Liver (tissue), 3 donors: ENCODE measurements at regions not wholly inside any gene's neighbourhood (a gene's known extent, or its start where the extent isn't known, plus 50 kb on each side); places are given as distances from the start of the nearest gene placed in this dataset.

ENCODE experiments used
- CTCF ChIP-seq: fragments of 150-350 bp; IDR thresholded peaks from 2 replicates; pipeline ENCODE4 v1.5.1; 2017; ENCODE audit warnings: improper control_type of control experiment, low read depth, low read length; ENCODE audit not compliant: missing input control
- EGR1 ChIP-seq, 2 donors: IDR thresholded peaks; 2 replicates each; pipeline ENCODE4 v1.6.1; 2016 to 2018; ENCODE audit warnings: antibody characterized with exemption in 2 of 2, low read depth in 2 of 2
- MAX ChIP-seq: IDR thresholded peaks from 2 replicates; pipeline ENCODE4 v1.6.1; 2016; ENCODE audit warnings: antibody characterized with exemption
- REST ChIP-seq: IDR thresholded peaks from 2 replicates; pipeline ENCODE4 v1.6.1; 2016; ENCODE audit warnings: antibody characterized with exemption, mild to moderate bottlenecking
- YY1 ChIP-seq: IDR thresholded peaks from 2 replicates; pipeline ENCODE4 v1.6.1; 2016; ENCODE audit warnings: antibody characterized with exemption, mild to moderate bottlenecking
- ZBTB33 ChIP-seq: IDR thresholded peaks from 2 replicates; pipeline ENCODE4 v1.6.1; 2016; ENCODE audit warnings: antibody characterized with exemption
- donor health status: healthy.
- donor health status: healthy.

GRCh38 chr10:113484487-113484886 lies 68.4 kb upstream of the HABP2 start:
- TF ChIP-seq CTCF (no peak), EGR1 (IDR thresholded peaks at IDR 0.05; ENCODE audit: low read depth in 2 of 2) (no peak), REST (no peak), YY1 (no peak), MAX (no peak), ZBTB33 (no peak)
